Neural progenitor cell (in vitro differentiated cells): ENCODE measurements at regions not wholly inside any gene's neighbourhood (a gene's known extent, or its start where the extent isn't known, plus 50 kb on each side); places are given as distances from the start of the nearest gene placed in this dataset.

Experiments used
- EZH2 ChIP-seq: fragments of 200-600 bp; sonication (generic); IDR thresholded peaks from 2 replicates; pipeline ENCODE4 v1.6.1; 2017; ENCODE audit warnings: antibody characterized with exemption, mild to moderate bottlenecking, moderate library complexity
- EZH2phosphoT487 ChIP-seq: fragments of 200-600 bp; sonication (generic); IDR thresholded peaks from 2 replicates; pipeline ENCODE4 v1.6.1; 2017; ENCODE audit warnings: antibody characterized with exemption
- TF ChIP-seq, protein P1 (sequence below): fragments of 200-600 bp; sonication (generic); IDR thresholded peaks from 2 replicates; pipeline ENCODE4 v1.5.1; 2017; ENCODE audit warnings: antibody characterized with exemption, mild to moderate bottlenecking

DNA sequence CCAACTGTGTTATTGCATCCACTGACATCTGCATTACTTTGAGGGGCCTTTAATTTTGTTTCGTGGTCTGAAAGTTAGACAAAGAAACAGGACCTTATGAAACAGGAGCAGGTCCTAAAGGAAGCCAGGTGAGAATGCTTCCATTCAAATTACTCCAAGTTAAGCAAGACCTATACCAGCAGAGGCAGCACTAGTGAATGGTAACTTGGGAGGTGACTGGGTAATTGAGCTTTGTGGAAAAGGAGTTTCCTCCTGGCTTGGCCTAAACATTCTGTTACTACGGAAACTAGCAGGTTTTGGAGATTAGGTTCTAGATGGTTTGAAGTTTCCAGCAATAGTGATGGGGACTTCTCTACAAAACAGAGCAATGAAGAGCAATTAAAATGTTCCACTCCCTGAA is 173.5 kb downstream of the NKX6-1 start:
- no peak for TF ChIP-seq EZH2
- TF ChIP-seq, protein P1, sequence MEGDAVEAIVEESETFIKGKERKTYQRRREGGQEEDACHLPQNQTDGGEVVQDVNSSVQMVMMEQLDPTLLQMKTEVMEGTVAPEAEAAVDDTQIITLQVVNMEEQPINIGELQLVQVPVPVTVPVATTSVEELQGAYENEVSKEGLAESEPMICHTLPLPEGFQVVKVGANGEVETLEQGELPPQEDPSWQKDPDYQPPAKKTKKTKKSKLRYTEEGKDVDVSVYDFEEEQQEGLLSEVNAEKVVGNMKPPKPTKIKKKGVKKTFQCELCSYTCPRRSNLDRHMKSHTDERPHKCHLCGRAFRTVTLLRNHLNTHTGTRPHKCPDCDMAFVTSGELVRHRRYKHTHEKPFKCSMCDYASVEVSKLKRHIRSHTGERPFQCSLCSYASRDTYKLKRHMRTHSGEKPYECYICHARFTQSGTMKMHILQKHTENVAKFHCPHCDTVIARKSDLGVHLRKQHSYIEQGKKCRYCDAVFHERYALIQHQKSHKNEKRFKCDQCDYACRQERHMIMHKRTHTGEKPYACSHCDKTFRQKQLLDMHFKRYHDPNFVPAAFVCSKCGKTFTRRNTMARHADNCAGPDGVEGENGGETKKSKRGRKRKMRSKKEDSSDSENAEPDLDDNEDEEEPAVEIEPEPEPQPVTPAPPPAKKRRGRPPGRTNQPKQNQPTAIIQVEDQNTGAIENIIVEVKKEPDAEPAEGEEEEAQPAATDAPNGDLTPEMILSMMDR, result no peak
- TF ChIP-seq EZH2phosphoT487, result no peak
